Non-pigmented ciliary epithelial cell (primary cell): ENCODE measurements at regions not wholly inside any gene's neighbourhood (a gene's known extent, or its start where the extent isn't known, plus 50 kb on each side); places are given as distances from the start of the nearest gene placed in this dataset.

ENCODE experiments used
- DNase-seq: peaks from one replicate; pipeline ENCODE4 v3.0.0-alpha.2; 2010; ENCODE audit warnings: low read depth

- DNase-seq, result no peak
Measured at GRCh38 chr12:71236133-71236660, 78.4 kb upstream of the TSPAN8 start.

DNA sequence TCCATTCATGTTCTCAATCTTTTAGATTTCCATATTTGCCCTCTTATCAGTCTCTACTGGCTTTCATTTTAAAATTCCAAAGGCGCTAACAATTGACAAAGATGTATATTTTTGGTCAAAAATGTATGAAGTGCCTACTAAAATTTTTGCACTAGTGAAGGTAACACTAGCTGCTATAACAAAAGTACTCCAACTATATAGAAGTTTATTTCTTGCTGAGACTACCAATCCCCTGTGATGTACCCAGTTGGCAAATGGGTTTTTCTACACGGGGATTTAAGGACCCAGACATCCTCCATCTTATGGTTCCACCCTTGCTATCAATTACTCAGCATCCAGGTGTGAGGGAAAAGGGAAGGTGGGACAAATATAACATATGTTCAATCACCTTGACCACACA, 75.3 kb upstream of the TSPAN8 start:
- DNase-seq, result no peak

DNA sequence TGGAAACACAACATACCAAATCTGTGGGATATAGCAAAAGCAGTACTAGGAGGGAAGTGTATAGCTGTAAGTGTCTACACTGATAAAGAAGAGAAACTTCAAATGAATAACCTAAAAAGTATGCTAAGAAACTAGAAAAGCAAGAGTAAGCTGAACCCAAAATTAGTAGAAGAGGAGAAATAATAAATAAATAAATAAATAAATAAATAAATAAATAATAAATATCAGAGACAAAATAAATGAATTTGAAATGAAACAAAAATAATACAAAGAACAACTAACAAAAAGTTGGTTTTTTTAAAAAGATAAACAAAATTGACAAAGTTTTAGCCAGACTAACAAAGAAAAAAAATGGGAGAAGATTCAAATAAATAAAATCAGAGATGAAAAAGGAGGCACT, 72.7 kb upstream of the TSPAN8 start:
- DNase-seq, result no peak

GRCh38 chr12:71223139-71223538, 65.3 kb upstream of the TSPAN8 start:
- no peak for DNase-seq

GRCh38 chr12:71222436-71222835, 64.6 kb upstream of the TSPAN8 start:
- DNase-seq, result no peak

GRCh38 chr12:71220260-71220659, 62.5 kb upstream of the TSPAN8 start:
- no peak for DNase-seq

DNA sequence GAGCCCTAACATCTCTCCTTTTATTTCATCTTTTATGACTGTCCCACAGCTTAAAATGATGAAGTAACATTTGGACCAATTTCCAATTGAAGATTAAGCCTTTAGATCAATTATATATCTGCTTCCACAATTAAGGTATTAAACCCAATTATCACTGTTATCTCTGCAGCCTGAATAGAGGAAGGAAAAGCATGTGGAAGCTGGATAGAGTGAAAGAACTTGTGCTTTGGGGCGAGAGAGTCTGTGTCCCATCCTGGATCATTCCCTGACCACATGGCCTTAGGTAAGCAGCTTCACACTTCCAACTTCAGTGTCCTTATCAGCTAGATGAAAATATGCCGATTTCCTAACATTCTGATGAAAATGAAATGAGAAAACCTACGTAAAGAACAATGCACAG, 61.4 kb upstream of the TSPAN8 start:
- DNase-seq, result no peak

GRCh38 chr12:71218616-71219015, 60.8 kb upstream of the TSPAN8 start:
- DNase-seq, result no peak

GRCh38 chr12:71216725-71217579, 59.2 kb upstream of the TSPAN8 start:
- no peak for DNase-seq

DNA sequence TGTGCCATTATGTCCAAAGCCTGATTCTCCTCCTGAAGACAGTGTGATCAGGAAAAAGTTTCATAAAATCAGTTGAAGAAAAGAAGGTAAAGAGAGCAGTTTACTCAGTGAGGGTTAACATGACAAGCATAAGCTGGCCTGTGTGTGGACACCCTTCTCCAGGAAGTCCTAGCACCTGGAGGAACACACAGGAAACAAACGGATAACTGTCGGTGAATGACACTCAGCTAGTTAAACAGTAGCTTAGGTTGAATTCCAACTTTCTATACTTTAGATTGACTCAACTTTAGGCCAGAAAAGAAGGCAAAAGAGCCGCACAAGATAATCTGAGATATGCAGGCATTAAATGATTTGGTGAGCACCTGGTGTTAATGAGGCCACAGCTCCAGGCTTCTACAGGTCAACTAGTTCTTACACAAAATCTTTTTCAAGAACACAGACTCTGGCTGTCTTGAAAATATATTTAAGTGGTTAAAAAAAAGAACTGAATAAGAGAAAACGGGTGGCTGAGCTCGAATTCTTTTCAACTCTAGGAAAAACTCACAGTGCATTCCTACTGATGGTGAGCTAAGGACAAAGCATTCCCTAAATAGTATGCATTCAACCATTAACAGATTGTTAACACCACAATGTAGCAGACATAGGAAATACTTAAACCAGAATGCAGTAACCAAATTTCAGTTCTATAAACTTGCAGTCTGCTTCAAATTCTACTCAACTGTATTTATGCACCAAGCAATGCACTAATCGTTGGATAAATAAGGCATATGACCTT, 56.9 kb upstream of the TSPAN8 start:
- peak; percentile 38 for DNase-seq

DNA sequence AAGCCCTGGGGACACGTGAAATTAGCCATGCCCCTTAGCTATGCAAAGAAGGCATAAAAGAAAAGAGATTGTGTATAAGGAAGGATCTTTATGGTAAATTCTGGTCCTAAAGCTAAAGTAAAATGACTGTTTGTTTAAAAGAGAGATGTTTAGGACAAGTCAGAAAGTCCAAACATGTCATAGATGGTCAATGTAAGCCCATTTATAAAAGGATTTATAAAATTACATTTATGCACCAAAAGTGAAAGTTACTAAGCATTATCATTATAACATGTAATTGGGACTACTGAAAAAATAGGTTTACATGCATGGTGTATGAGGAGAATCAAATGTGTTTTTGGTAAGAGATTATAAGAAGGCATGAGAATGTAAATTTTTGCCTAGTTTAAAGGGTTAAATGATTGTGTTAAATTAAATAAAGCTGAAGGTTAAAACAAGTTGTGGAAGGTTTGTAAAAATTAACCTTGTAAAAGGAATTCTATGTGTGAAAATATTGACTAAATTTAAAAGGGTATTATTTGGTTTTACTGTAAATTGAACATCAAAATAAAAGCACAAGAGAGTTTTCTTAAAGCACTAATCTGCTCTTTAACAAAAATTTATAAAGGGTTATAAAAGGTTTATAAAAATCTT, 50.4 kb upstream of the TSPAN8 start:
- DNase-seq, result no peak
